Hepatocyte (in vitro differentiated cells): ENCODE measurements at regions not wholly inside any gene's neighbourhood (a gene's known extent, or its start where the extent isn't known, plus 50 kb on each side); places are given as distances from the start of the nearest gene placed in this dataset.
A peak's percentile ranks its signal among the peaks of the same experiment; 100 is the strongest.

ENCODE experiments used
- DNase-seq: peaks from one replicate; pipeline ENCODE4 v3.0.0-alpha.2; 2016; ENCODE audit warnings: low spot score
- H2AFZ ChIP-seq: fragments of 200-600 bp; sonication (generic); 2 replicates; pipeline ENCODE4 v1.6.0; 2016; ENCODE audit warnings: antibody characterized with exemption, mild to moderate bottlenecking
- H3K27ac ChIP-seq: fragments of 200-600 bp; sonication (generic); 2 replicates; pipeline ENCODE4 v1.5.1; 2016; ENCODE audit warnings: mild to moderate bottlenecking
- H3K27me3 ChIP-seq: fragments of 200-600 bp; sonication (generic); 2 replicates; pipeline ENCODE4 v1.6.1; 2016
- H3K36me3 ChIP-seq: fragments of 200-600 bp; sonication (generic); replicated peaks from 2 replicates; pipeline ENCODE4 v1.5.1; 2016; ENCODE audit warnings: low read depth; ENCODE audit not compliant: insufficient read depth
- H3K4me1 ChIP-seq: fragments of 200-600 bp; sonication (generic); 2 replicates; pipeline ENCODE4 v1.5.1; 2016; ENCODE audit warnings: mild to moderate bottlenecking, moderate library complexity; ENCODE audit not compliant: insufficient read depth
- H3K4me2 ChIP-seq: fragments of 200-600 bp; sonication (generic); 2 replicates; pipeline ENCODE4 v1.6.0; 2016
- H3K4me3 ChIP-seq: fragments of 200-600 bp; sonication (generic); 2 replicates; pipeline ENCODE4 v1.5.1; 2016; ENCODE audit warnings: mild to moderate bottlenecking
- H3K79me2 ChIP-seq: fragments of 200-600 bp; sonication (generic); 2 replicates; pipeline ENCODE4 v1.6.0; 2017; ENCODE audit warnings: mild to moderate bottlenecking
- H3K9me2 ChIP-seq: fragments of 200-600 bp; sonication (generic); replicated peaks from 2 replicates; pipeline ENCODE4 v1.6.0; 2017; ENCODE audit warnings: mild to moderate bottlenecking; ENCODE audit not compliant: insufficient read depth
- H3K9me3 ChIP-seq: fragments of 200-600 bp; sonication (generic); 2 replicates; pipeline ENCODE4 v1.5.1; 2016; ENCODE audit warnings: low read depth, mild to moderate bottlenecking
- H4K20me1 ChIP-seq: fragments of 200-600 bp; sonication (generic); 2 replicates; pipeline ENCODE4 v1.6.0; 2016; ENCODE audit warnings: mild to moderate bottlenecking; ENCODE audit not compliant: insufficient read depth, poor library complexity, severe bottlenecking
- CTCF ChIP-seq: fragments of 200-600 bp; sonication (generic); IDR thresholded peaks from 2 replicates; pipeline ENCODE4 v1.5.1; 2016; ENCODE audit warnings: antibody characterized with exemption, mild to moderate bottlenecking; ENCODE audit not compliant: poor library complexity
- EZH2 ChIP-seq: fragments of 200-600 bp; sonication (generic); IDR thresholded peaks from 2 replicates; pipeline ENCODE4 v1.6.1; 2016; ENCODE audit warnings: antibody characterized with exemption, mild to moderate bottlenecking, borderline replicate concordance
- EZH2phosphoT487 ChIP-seq: fragments of 200-600 bp; sonication (generic); IDR thresholded peaks from one replicate; pipeline ENCODE4 v1.6.1; 2018; ENCODE audit warnings: antibody characterized with exemption, mild to moderate bottlenecking, low read depth, moderate library complexity; ENCODE audit not compliant: unreplicated experiment, severe bottlenecking
- WGBS: methylation state at CpG from one replicate; pipeline ENCODE4 v1.1.6; 2016; ENCODE audit warnings: low lambda C conversion rate; ENCODE audit errors: missing lambda C conversion rate; 5-methylcytosine and 5-hydroxymethylcytosine counted together

GRCh38 chr2:58764338-58765104 is 523.4 kb upstream of the FANCL start:
- no peaks in the 10 kb centered on the region for H3K36me3 ChIP-seq
- H2AFZ ChIP-seq, result no peak overlapping the region
- H3K27me3 ChIP-seq, result no peaks in the 10 kb centered on the region
- H3K9me2 ChIP-seq, result no peaks in the 10 kb centered on the region
- TF ChIP-seq EZH2phosphoT487 (no peak), CTCF (no peak), EZH2 (no peak)
- no peak overlapping the region for H3K4me2 ChIP-seq
- H3K4me1 ChIP-seq, result peaks cover under 1% of the 10 kb centered on the region
- no peaks in the 10 kb centered on the region for H4K20me1 ChIP-seq
- no peaks in the 10 kb centered on the region for H3K9me3 ChIP-seq
- DNase-seq, result no peak
- H3K27ac ChIP-seq, result no peak overlapping the region
- H3K79me2 ChIP-seq, result no peaks in the 10 kb centered on the region
- H3K4me3 ChIP-seq, result no peak overlapping the region
- 91% methylated on average over 4 of the region's 4 CpGs for WGBS

- no peaks in the 10 kb centered on the region for H3K79me2 ChIP-seq
- no peak overlapping the region for H2AFZ ChIP-seq
- 21% methylated on average over 5 of the region's 5 CpGs for WGBS
- H3K36me3 ChIP-seq, result no peaks in the 10 kb centered on the region
- H3K4me1 ChIP-seq, result no peaks in the 10 kb centered on the region
- H3K9me3 ChIP-seq, result no peaks in the 10 kb centered on the region
- H3K4me3 ChIP-seq, result no peak overlapping the region
- no peak for TF ChIP-seq EZH2
- TF ChIP-seq EZH2phosphoT487, result no peak
- peak; percentile 68 for TF ChIP-seq CTCF
- no peaks in the 10 kb centered on the region for H3K27me3 ChIP-seq
- H4K20me1 ChIP-seq, result no peaks in the 10 kb centered on the region
- H3K9me2 ChIP-seq, result no peaks in the 10 kb centered on the region
- H3K4me2 ChIP-seq, result no peak overlapping the region
- DNase-seq, result peak; percentile 69
- H3K27ac ChIP-seq, result no peak overlapping the region
Observed at GRCh38 chr2:58762176-58762781, 521.2 kb upstream of the FANCL start.

- no peak overlapping the region for H2AFZ ChIP-seq
- no peak for DNase-seq
- WGBS, result 73% methylated on average over 6 of the region's 6 CpGs
- H3K79me2 ChIP-seq, result no peaks in the 10 kb centered on the region
- no peak overlapping the region for H3K27ac ChIP-seq
- no peaks in the 10 kb centered on the region for H4K20me1 ChIP-seq
- H3K4me3 ChIP-seq, result no peak overlapping the region
- H3K4me1 ChIP-seq, result no peaks in the 10 kb centered on the region
- H3K9me3 ChIP-seq, result no peaks in the 10 kb centered on the region
- no peak overlapping the region for H3K4me2 ChIP-seq
- H3K27me3 ChIP-seq, result no peaks in the 10 kb centered on the region
- no peaks in the 10 kb centered on the region for H3K36me3 ChIP-seq
- TF ChIP-seq CTCF (no peak), EZH2 (no peak), EZH2phosphoT487 (no peak)
- H3K9me2 ChIP-seq, result no peaks in the 10 kb centered on the region
Observed at GRCh38 chr2:58757971-58758370, 516.8 kb upstream of the FANCL start.
